ENCODE measurements at regions not wholly inside any gene's neighbourhood (a gene's known extent, or its start where the extent isn't known, plus 50 kb on each side); places are given as distances from the start of the nearest gene placed in this dataset.

DNA sequence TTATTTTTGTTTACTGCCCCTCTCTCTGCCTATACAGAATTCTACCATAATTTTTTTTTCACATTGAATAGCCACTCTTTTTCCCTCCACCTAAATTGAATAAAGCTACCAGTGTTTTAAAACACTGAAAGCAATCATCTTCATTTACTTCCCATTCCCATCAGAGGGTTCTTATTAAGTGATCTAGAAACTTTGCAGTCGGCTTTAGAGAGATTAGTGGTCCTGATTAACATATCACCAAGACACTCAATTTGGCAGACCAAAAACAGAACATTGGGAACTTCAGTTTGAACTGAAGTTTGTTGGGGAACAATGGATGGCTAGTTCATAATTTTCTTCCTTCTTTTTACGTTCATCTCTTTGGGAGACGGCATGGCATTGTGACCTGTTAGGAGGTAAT is 249.5 kb downstream of the CBLN4 start:
- H3K9me3 Mint-ChIP-seq = peaks cover 84% of the 10 kb centered on the region
- no peaks in the 10 kb centered on the region for H4K20me1 ChIP-seq (replicated peaks; ENCODE audit: insufficient read depth)
- no peaks in the 10 kb centered on the region for H3K4me1 Mint-ChIP-seq
- no peaks in the 10 kb centered on the region for H3K9me2 ChIP-seq (ENCODE audit: insufficient read depth)
- H2AFZ ChIP-seq = no peak overlapping the region
- no peak overlapping the region for H3K4me2 ChIP-seq
- peaks cover 4% of the 10 kb centered on the region for H3K36me3 ChIP-seq (ENCODE audit: insufficient read depth)
- no peak for TF ChIP-seq POLR2AphosphoS5 (IDR thresholded peaks at IDR 0.05; ENCODE audit: low read depth)
- no peak for TF ChIP-seq ZNF331 (CRISPR knock-in tag; IDR thresholded peaks at IDR 0.05; ENCODE audit: low read depth)
- TF ChIP-seq, protein P1, sequence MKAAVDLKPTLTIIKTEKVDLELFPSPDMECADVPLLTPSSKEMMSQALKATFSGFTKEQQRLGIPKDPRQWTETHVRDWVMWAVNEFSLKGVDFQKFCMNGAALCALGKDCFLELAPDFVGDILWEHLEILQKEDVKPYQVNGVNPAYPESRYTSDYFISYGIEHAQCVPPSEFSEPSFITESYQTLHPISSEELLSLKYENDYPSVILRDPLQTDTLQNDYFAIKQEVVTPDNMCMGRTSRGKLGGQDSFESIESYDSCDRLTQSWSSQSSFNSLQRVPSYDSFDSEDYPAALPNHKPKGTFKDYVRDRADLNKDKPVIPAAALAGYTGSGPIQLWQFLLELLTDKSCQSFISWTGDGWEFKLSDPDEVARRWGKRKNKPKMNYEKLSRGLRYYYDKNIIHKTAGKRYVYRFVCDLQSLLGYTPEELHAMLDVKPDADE (IDR thresholded peaks at IDR 0.05) = no peak
- TF ChIP-seq, protein P2, sequence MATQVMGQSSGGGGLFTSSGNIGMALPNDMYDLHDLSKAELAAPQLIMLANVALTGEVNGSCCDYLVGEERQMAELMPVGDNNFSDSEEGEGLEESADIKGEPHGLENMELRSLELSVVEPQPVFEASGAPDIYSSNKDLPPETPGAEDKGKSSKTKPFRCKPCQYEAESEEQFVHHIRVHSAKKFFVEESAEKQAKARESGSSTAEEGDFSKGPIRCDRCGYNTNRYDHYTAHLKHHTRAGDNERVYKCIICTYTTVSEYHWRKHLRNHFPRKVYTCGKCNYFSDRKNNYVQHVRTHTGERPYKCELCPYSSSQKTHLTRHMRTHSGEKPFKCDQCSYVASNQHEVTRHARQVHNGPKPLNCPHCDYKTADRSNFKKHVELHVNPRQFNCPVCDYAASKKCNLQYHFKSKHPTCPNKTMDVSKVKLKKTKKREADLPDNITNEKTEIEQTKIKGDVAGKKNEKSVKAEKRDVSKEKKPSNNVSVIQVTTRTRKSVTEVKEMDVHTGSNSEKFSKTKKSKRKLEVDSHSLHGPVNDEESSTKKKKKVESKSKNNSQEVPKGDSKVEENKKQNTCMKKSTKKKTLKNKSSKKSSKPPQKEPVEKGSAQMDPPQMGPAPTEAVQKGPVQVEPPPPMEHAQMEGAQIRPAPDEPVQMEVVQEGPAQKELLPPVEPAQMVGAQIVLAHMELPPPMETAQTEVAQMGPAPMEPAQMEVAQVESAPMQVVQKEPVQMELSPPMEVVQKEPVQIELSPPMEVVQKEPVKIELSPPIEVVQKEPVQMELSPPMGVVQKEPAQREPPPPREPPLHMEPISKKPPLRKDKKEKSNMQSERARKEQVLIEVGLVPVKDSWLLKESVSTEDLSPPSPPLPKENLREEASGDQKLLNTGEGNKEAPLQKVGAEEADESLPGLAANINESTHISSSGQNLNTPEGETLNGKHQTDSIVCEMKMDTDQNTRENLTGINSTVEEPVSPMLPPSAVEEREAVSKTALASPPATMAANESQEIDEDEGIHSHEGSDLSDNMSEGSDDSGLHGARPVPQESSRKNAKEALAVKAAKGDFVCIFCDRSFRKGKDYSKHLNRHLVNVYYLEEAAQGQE (IDR thresholded peaks at IDR 0.05; ENCODE audit: unreplicated experiment) = no peak
- TF ChIP-seq, protein P3, sequence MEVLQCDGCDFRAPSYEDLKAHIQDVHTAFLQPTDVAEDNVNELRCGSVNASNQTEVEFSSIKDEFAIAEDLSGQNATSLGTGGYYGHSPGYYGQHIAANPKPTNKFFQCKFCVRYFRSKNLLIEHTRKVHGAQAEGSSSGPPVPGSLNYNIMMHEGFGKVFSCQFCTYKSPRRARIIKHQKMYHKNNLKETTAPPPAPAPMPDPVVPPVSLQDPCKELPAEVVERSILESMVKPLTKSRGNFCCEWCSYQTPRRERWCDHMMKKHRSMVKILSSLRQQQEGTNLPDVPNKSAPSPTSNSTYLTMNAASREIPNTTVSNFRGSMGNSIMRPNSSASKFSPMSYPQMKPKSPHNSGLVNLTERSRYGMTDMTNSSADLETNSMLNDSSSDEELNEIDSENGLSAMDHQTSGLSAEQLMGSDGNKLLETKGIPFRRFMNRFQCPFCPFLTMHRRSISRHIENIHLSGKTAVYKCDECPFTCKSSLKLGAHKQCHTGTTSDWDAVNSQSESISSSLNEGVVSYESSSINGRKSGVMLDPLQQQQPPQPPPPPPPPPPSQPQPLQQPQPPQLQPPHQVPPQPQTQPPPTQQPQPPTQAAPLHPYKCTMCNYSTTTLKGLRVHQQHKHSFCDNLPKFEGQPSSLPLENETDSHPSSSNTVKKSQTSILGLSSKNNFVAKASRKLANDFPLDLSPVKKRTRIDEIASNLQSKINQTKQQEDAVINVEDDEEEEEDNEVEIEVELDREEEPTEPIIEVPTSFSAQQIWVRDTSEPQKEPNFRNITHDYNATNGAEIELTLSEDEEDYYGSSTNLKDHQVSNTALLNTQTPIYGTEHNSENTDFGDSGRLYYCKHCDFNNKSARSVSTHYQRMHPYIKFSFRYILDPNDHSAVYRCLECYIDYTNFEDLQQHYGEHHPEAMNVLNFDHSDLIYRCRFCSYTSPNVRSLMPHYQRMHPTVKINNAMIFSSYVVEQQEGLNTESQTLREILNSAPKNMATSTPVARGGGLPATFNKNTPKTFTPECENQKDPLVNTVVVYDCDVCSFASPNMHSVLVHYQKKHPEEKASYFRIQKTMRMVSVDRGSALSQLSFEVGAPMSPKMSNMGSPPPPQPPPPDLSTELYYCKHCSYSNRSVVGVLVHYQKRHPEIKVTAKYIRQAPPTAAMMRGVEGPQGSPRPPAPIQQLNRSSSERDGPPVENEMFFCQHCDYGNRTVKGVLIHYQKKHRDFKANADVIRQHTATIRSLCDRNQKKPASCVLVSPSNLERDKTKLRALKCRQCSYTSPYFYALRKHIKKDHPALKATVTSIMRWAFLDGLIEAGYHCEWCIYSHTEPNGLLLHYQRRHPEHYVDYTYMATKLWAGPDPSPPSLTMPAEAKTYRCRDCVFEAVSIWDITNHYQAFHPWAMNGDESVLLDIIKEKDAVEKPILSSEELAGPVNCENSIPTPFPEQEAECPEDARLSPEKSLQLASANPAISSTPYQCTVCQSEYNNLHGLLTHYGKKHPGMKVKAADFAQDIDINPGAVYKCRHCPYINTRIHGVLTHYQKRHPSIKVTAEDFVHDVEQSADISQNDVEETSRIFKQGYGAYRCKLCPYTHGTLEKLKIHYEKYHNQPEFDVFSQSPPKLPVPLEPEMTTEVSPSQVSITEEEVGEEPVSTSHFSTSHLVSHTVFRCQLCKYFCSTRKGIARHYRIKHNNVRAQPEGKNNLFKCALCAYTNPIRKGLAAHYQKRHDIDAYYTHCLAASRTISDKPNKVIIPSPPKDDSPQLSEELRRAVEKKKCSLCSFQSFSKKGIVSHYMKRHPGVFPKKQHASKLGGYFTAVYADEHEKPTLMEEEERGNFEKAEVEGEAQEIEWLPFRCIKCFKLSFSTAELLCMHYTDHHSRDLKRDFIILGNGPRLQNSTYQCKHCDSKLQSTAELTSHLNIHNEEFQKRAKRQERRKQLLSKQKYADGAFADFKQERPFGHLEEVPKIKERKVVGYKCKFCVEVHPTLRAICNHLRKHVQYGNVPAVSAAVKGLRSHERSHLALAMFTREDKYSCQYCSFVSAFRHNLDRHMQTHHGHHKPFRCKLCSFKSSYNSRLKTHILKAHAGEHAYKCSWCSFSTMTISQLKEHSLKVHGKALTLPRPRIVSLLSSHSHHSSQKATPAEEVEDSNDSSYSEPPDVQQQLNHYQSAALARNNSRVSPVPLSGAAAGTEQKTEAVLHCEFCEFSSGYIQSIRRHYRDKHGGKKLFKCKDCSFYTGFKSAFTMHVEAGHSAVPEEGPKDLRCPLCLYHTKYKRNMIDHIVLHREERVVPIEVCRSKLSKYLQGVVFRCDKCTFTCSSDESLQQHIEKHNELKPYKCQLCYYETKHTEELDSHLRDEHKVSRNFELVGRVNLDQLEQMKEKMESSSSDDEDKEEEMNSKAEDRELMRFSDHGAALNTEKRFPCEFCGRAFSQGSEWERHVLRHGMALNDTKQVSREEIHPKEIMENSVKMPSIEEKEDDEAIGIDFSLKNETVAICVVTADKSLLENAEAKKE (CRISPR knock-in tag; IDR thresholded peaks at IDR 0.05) = no peak
- no peak for TF ChIP-seq EZH2phosphoT487 (IDR thresholded peaks at IDR 0.05; ENCODE audit: unreplicated experiment)
- TF ChIP-seq CREB1 (CRISPR knock-in tag; IDR thresholded peaks at IDR 0.05; ENCODE audit: low read depth) = no peak
- TF ChIP-seq, protein P4, sequence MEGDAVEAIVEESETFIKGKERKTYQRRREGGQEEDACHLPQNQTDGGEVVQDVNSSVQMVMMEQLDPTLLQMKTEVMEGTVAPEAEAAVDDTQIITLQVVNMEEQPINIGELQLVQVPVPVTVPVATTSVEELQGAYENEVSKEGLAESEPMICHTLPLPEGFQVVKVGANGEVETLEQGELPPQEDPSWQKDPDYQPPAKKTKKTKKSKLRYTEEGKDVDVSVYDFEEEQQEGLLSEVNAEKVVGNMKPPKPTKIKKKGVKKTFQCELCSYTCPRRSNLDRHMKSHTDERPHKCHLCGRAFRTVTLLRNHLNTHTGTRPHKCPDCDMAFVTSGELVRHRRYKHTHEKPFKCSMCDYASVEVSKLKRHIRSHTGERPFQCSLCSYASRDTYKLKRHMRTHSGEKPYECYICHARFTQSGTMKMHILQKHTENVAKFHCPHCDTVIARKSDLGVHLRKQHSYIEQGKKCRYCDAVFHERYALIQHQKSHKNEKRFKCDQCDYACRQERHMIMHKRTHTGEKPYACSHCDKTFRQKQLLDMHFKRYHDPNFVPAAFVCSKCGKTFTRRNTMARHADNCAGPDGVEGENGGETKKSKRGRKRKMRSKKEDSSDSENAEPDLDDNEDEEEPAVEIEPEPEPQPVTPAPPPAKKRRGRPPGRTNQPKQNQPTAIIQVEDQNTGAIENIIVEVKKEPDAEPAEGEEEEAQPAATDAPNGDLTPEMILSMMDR (conservative IDR thresholded peaks at IDR 0.05; ENCODE audit: low read depth in 2 of 2) = no peak
- no peak for TF ChIP-seq NANOG (IDR thresholded peaks at IDR 0.05; ENCODE audit: borderline replicate concordance)
- TF ChIP-seq STAT1 (IDR thresholded peaks at IDR 0.05; ENCODE audit: unreplicated experiment) = no peak
- TF ChIP-seq JUNB (IDR thresholded peaks at IDR 0.05; ENCODE audit: unreplicated experiment) = no peak
- TF ChIP-seq ZNF114 (CRISPR knock-in tag; IDR thresholded peaks at IDR 0.05) = no peak
- TF ChIP-seq EZH2 (IDR thresholded peaks at IDR 0.05; ENCODE audit: low read depth, unreplicated experiment) = no peak
- no peak overlapping the region for H3K4me3 Mint-ChIP-seq
- peaks cover 6% of the 10 kb centered on the region for H3K27me3 Mint-ChIP-seq (ENCODE audit: insufficient read depth, low read depth, poor library complexity)
- no peaks in the 10 kb centered on the region for H3K79me2 ChIP-seq (replicated peaks; ENCODE audit: insufficient read depth)
- H3K27ac Mint-ChIP-seq = no peak overlapping the region
- H3K27me3 ChIP-seq (ENCODE audit: insufficient read depth) = no peaks in the 10 kb centered on the region
- peaks cover 32% of the 10 kb centered on the region for H3K36me3 Mint-ChIP-seq (ENCODE audit: low read depth)
- H3K4me1 ChIP-seq (ENCODE audit: insufficient read depth) = no peaks in the 10 kb centered on the region
- no peak for ATAC-seq
- no peaks in the 10 kb centered on the region for H3F3A ChIP-seq (replicated peaks; ENCODE audit: low read depth)
- DNase-seq (ENCODE audit: low spot score) = no peak
- H3K4me3 ChIP-seq = no peak overlapping the region
- H3K27ac ChIP-seq (ENCODE audit: low read depth) = no peak overlapping the region

Data from GM23338 (cell line).